ENCODE measurements at regions not wholly inside any gene's neighbourhood (a gene's known extent, or its start where the extent isn't known, plus 50 kb on each side); places are given as distances from the start of the nearest gene placed in this dataset.

DNA sequence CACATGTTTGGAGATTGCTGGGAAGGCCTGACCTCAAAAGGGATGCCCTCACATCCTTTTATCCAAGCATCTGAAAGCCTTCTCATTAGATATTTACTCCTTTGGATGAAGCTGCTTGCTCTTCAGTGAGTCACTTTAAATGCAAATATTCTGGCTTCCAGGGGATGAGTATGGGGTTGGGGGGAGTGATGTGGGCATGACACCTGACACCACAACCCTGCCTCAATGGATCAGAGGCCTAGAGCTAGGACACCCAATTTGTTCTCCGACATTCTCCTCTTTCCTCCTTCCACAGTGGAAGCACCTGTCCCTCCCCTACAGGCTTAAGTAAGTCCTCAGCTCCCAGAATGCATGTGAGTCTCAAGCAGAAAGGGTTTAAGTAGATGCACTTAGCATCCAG is 238.3 kb downstream of the OMA1 start:
- DNase-seq = no peak

DNA sequence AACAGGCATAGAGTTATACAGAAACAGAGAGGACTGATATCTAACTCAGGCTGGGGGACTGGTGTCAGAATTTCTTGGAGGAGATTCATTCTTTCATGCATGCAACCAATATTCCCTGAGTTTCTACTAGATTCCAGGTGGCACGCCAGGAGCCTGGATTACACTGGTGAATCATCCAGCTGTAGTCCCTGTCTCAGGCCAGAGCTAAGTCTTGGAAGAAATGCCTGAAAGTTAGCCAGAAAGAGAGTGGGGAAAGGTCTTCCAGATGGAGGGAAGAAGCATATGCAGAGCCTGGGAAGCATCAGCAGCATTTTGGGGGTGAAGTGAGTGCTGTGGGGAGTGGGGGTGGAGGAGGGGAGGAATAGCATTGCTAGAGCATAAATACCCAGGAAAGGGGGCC is 239.1 kb downstream of the OMA1 start:
- DNase-seq = no peak

DNA sequence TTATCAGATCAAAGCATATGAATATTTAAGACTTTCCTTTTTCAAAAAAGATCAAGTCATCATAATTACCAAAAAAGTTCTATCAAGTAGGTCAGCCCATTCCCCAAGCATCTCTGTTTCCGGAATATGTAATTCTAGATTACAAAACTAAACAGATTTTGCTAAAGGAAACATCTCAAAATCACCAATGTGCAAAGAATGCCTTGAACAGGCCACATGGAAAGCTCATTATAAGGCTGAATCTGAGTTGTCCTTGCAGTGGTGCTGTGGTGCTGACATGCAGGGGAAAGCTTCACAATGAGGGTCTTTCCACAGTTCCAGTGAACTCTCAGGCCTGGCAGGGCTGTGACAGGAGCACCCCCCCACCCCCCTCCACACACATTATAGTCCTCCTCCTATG is 240.9 kb downstream of the OMA1 start:
- no peak for DNase-seq

DNA sequence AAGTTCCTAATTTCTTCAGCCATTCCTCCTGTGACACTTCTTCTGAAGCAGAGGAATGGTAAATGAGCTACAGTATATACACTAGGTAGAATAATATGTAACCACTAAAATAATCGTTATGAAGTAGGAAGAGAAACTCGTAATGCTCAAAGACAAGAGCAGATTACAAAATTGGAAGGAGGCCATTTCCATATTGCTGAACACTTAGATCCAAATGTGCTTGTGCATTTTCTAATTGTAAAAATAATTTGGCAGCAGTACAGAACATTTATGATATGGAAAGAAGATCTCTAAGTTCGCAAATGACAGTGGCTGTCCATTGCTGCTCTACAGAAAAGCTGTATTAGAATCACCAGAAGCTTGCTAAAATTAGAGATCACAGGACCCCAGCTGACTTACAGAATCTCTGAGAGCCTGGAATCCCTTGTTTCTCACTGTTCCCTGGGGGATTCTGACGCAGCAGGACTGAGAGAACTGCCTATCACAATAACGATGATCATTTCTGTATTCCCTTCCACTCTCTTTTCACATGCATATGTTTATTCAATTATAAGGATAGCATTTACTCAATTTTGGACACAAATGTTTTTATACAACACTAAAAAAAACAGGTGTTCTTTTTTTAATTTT is 242.1 kb downstream of the OMA1 start:
- peak; percentile 43 for DNase-seq

DNA sequence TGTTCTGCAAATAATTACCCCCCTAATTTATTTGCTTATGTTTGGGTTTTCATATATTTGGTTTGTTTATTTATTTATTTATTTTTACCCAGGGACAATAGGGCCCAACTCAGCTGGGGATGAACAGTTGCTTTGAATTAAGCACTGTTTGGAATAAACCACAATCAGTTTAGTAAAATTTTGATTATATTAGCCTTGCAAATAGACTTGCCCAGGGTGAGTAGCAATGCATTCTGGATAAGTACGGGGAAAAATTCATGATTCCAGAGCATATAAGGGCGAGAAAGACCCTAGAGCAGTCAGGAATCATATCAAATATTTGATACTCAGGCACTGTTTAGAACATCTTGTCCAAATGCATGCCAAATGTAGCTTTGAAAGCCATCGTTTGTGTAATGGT is 242.7 kb downstream of the OMA1 start:
- DNase-seq = no peak

DNA sequence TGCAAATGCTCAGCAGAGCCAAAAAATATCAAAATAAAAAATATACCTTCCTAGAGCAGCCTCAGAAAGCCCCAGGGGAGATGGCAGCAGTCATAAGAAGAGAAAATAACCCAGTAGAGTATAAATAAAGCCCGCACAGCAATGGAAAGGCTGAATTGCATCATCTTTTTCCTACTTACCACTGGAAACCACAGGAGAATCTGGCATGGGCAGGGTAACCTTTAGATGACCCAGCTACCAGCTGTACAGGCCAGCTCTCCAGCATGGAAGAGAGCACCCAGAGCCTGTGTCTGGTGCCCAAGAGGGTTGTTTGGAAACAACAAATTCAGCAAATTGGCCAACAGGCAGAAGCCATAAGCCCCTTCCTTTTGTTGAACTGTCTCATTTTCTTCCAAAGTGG is 253.1 kb downstream of the OMA1 start:
- DNase-seq = no peak

DNA sequence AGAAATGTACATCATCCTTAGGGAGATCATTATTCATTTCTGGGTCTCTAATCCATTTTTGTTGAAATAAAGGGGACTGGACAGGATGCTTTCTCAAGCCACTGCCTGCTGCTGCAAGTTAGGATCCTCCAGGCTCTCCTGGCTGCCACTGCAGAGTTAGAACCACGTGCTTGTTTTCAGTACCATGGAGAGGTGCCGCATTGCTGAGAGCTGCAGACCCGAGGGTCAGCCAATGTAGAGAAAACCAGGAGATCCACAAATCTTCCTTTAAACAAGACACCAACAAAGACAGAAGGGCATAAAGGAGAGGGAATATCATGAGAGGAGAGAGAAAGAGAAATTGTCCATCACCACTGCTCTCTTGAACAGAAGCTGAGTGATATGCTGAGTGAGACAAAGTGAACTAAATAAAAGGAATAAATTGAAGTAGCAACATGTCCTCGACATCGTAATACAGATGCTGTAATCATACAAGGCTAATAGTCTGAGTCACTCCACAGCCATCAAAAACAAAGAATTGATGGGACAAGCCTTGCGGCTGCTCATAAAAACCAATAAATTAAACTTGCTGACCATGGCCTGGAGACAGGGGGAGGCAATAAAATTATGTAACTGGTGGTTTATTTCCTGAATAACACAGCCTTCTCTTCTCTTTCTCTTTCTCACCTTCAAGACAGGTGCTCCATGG is 255.7 kb downstream of the OMA1 start:
- no peak for DNase-seq

DNA sequence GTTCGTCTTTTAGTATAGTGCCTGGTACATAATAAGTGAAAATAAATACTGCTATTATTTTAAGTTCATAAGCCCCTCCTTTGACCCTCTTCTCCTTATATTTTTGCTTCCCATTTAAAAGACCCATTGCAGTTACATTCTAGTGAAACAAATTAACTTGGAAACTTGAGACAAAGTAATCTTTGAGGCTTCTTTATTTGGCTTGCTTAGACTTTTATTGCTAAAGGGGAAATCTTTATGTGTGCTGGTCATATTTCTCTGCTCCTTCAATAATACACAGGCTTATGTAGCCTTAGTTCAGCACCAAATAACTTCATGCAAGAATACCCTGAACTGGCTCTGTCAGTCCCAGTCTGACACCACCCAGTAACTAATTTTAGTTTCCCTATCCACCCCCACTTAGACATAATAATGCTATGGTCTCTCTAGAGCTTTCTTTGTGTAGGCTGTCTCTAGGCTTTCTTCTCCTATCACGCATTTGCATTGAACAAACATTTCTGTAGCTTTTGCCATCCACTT is 257.8 kb downstream of the OMA1 start:
- DNase-seq = no peak

DNA sequence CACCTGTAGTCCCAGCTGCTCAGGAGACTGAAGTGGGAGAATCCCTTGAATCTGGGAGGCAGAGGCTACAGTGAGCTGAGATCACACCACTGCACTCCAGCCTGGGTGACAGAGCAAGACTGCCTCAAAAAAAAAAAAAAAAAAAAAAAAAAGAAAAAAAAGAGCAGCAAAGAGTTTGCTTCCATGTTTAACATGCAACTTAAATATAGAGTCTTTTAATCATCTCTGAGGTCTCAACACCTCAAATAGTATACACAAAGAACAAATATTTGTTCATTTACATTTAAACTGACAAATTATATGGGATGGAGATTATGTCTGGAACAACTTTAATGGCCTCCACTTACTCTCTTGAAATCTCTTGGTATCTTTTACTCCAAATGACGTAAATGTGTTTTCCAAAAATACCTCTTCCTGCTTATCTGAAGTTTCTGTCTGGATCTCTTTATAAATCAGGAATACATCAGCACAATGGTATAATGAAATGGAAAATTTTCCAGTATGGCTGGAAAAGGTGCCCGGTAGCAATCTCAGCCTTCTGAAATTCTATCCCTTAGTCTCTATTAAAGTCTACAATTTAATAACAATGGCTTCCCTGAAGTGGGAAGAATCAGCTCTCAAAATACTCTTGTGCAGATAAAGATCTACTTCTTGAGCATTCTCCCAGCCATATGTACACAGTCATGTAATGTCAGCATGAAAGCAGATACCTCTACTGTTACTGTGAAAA is 258.5 kb downstream of the OMA1 start:
- no peak for DNase-seq

DNA sequence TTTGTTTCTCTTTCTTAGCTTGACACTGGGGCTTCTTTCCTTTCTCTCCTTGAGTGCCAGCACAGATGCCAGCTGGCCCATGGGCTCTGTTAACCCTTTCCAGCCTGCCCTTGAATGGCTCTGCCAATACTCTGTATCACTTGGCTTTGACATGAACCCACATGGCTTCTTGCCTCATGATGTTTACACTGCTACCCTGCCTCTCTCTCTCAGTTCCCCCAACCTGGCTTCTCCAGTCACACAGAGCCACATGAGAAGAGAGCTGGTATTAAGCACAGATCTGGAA is 262.4 kb downstream of the OMA1 start:
- DNase-seq = no peak

DNA sequence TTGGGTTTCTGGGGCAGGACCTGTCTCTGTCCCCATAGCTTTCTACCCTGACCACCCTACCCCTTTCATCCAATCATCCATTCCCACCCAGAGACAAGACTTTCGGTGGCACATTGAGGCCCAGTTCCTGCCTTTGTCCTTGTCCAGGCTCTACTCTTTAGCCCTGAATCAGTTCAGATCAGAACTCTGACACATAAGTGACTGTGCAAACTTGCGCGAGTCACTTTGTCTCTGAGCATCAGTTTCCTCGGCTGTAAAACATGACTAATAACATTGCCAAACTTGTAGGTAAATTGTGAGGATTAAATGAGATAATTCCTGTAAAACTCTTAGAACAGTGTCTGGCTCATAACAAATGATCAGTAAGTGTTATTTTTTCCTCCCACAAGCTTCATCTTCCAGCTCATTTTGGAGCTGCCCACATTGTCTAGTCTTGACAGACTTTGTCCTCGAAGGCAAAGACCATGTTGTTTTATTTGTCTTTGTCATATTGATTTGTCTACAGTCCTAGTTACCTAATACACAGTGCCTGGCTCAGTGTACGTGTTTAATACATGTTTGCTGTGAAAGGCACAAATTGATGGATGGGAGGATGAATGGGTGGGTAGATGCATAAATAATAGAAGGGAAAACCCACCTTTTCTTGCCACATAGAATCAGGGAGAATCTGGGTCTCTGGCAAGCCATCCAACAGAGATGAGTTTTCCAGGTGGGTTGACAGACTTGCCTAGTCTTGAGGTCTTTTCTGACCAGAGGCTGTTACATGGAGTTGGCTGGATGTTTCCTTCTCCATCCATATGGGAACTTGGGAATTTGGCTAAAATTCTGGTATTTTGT is 262.9 kb downstream of the OMA1 start:
- no peak for DNase-seq

DNA sequence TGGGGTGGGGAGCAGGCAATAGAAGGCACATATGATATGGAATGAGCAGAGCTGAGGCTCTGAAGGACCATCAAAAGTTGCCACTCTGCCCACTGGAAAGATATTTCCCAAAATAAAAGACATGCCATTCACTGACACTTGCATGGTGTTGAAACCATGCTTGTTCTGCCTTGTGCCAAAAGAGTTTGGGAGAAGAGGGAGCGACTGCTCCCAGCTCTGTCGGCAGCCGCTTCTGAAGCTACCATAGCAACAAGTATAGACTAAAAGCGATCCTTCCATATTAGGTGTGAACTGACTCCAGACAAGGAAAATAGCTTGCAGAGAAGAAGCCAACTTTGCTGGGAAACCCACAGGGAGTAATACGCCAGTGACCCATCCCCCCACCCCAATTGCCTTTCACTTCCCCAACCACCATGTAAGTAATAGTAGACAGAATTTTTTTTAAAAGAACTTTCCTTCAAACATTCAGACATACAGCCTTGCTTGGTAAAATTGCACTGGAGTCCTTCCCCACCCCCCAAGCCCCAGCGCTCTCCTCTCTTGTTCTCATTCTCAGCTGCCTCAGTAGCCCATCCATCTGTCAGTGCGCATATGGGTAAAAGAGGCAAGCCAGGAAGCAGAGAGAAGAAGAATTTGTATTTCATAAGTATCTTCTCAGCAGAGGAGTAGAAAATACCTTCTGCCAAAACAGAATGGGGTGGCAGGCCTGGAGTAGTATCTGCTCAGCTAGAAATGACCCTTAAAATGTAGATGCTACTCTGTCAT is 263.7 kb downstream of the OMA1 start:
- no peak for DNase-seq

DNA sequence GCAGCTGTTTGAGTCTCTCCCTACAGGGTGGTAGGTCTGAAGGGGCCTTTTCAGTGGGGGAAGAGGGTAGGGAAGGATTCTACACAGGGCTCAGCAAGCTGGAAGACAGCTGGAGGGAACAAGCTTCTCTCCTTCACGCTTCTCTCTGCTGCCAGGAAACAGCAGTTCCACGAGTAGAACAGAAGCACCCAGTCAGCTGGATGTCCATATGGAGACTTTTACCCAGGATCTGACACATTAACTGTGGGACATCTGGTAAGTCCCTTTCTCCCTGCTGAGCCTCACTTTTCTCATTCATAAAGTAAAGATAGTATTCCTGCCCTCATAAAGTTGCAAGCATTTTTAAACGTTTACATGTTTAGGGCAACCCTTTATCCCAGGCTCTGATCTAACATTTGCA is 280.3 kb downstream of the OMA1 start:
- no peak for DNase-seq

DNA sequence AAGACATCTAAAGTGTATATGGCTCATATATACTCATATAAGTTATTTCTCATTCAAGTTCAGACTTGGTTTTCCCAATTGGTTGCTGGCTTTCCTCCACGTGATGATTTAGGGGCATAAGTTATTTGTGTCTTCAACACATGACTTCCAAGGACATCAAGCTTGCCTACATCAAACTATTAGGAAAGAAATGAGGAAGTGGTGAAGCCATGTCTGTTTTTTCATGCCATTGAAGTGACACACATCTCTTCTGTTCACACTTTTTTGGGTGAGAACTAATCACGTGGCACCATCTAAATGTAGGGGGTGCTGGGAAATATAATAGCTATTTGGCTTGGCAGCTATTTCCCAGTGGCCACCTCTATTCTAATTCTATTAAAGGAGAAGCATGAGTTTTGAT is 282.1 kb downstream of the OMA1 start:
- DNase-seq = no peak

DNA sequence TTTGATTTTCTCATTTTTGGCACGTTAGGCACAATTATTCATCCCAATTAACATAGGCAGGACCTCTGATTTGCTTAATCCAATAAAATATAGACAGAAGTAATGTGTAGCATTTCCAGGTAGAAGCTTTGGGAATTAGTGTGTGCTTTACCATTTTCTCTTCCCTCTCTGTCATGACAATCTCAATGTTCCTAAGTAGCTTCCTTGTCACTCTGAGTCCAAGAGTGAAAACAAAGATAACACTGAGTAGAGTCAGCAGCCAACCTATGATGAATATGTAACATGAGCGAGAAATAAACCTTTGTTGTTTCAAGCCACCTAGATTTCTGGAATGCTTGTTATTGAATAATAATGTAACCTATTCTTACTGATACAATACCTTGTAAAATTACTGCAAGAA is 283.8 kb downstream of the OMA1 start:
- no peak for DNase-seq

DNA sequence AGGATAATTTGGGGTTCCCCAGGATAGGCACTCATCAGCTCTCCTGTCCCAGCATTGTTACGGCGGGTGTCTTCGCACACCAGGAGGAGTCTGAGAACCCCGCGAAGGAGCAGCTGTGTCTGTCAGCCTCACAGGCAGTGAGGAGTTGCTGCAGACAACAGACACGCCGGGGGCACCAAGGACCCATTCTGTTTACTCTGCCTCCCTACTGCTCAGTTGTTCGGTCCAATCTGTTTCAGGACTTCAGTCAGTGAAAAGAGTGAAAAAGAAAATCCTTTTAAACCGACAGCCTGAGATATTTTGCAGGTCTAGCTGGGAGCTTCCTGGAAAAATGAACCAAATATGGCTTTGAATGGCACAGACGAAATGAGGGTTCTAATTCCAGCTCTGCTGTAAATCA is 288.4 kb downstream of the OMA1 start:
- DNase-seq = no peak

DNA sequence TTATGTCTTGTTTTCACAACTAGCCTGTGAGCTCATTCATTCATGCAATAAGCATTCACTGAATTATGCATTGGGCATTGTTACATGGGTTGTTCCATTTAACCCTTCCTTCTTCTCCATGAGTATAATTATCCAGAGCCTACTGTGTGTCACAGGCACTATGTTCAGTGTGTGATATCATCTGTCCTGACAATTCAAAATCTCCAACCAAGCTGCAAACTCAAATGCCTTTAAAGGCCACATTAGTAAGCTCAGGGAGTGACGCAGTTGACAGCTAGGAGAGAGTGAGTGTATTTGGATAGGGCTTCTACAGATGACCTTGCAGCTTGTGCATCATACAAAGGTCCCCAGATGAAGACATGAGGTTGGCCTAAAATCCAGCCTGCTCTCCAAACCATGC is 289.5 kb downstream of the OMA1 start:
- no peak for DNase-seq

DNA sequence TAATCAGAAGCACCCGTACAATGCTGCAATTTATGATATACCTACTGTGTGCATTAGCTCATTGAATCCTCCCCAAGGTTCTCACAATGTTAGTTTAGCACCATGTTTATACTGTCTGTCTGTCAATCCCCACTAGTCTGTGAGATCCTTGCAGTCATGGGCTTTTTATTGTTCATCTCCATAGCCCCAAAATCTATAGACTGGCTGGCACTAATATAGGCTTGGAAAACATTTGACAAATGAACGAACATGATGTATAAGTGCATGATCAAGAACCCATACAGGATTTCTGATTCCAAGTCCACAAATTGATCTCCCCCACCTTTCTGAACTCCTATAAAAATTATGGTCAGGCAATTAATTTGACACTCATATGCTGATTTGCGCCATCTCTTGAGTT is 290.0 kb downstream of the OMA1 start:
- DNase-seq = no peak

DNA sequence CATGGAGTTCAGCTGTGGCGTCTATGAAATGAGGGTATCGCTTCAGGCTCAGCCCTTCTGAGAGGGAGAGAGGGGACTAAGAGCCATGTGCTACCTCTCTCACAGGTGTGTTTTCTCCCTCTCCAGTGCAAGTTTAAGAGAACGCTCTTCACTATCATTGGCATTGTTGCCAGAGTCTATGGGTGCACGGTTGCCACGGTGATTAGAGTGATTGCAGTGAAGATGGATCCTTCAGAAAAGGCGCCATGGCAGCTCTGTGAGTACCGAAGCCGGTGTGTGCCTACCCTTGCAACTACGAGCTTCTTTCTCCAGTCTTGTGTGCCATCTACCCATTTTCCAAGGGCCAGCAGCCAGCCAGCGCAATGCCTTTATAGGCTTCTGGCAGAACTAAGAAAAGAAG is 290.5 kb downstream of the OMA1 start:
- DNase-seq = no peak

DNA sequence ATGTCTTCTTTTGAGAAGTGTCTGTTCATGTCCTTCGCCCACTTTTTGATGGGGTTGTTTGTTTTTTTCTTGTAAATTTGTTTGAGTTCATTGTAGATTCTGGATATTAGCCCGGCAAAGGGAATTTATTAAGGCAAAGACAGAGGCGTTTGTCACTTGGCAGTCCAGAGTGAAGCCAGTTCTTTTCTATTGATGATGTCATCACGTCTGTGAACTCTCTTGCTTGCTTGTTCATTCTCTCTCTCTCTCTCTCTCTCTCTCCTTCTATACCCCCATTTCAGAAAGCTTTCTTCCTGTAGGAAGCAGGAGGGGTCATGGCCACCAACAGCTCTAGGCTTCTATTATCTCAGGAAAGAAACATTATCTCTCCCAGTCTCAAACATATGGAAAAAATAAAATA is 291.3 kb downstream of the OMA1 start:
- no peak for DNase-seq

DNA sequence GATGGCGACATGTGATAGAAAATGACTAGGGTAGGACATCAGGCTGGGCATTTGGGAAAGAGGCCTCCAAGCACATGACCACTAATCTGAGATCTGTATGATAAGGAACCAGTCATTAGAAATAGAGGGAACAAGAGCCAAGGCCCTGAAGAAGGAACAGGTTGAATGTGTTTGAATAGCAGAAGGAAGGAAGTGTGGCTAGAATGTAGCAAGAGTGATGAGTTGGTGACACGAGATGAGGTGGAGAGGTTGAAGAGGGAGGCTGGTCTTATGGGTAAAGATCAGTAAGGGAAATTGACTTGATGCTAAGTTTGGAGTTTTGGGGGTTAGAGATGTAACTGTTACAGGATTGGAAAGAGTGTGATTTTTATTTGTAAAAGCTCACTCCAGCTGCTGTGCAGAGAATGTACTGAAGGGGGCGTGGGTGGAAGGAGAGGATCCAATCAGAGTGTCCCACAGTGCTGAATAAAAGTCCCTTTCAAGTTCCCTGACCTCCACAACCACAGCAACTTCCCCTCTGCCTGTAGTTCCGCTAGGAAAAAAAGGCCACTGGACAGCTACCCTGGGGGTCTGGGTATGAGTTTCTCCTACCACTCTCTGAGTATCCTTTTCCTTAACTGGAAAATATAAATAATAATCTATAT is 295.0 kb downstream of the OMA1 start:
- DNase-seq = no peak

DNA sequence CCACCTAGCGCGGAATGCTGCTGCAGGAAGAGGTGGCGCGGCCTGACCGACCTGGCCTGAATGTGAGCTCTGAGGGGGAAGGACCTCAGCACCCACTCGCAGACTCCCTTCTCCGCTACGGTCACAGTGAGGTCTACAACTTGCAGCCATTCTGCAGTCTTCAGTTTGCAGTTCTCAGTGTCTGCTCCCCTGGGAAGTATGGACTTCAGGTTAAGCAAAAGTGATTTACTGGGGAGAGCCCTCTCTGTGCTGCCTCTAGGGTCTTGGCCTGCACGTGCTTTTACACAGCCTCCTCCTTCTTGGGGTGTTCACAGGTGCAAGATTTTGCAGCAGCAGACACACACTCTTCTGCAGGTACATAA is 296.0 kb downstream of the OMA1 start:
- no peak for DNase-seq

Measured in NCI-H1105 (cell line).